Hepatocyte (in vitro differentiated cells): ENCODE measurements at regions not wholly inside any gene's neighbourhood (a gene's known extent, or its start where the extent isn't known, plus 50 kb on each side); places are given as distances from the start of the nearest gene placed in this dataset.

ENCODE experiments used
- EZH2 ChIP-seq: fragments of 200-600 bp; sonication (generic); IDR thresholded peaks from 2 replicates; pipeline ENCODE4 v1.6.1; 2016; ENCODE audit warnings: antibody characterized with exemption, mild to moderate bottlenecking, borderline replicate concordance
- EZH2phosphoT487 ChIP-seq: fragments of 200-600 bp; sonication (generic); IDR thresholded peaks from one replicate; pipeline ENCODE4 v1.6.1; 2018; ENCODE audit warnings: antibody characterized with exemption, mild to moderate bottlenecking, low read depth, moderate library complexity; ENCODE audit not compliant: unreplicated experiment, severe bottlenecking
- TF ChIP-seq, protein P1 (sequence below): fragments of 200-600 bp; sonication (generic); IDR thresholded peaks from 2 replicates; pipeline ENCODE4 v1.5.1; 2016; ENCODE audit warnings: antibody characterized with exemption, mild to moderate bottlenecking; ENCODE audit not compliant: poor library complexity

DNA sequence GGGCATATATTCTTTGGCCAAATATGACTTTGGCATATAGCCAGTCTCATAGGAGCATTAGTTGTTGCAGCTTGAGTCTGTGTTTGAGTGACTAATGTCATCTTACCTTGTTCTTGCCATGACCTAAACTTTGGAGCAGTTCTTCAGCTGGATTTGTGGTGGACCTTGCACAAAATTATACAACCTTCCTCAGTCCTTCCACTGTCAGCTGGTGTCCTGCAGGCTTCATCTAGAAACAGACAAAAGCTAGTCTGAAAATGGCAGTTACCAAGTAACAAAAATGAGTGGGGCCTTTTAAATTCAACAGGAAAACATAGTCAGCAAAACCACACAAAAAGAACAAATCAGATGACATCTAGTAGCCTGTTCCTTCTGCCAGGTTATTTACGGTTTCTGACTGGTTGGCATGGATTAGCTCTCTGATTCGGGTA, 59.5 kb upstream of the HECTD2 start:
- TF ChIP-seq, protein P1, sequence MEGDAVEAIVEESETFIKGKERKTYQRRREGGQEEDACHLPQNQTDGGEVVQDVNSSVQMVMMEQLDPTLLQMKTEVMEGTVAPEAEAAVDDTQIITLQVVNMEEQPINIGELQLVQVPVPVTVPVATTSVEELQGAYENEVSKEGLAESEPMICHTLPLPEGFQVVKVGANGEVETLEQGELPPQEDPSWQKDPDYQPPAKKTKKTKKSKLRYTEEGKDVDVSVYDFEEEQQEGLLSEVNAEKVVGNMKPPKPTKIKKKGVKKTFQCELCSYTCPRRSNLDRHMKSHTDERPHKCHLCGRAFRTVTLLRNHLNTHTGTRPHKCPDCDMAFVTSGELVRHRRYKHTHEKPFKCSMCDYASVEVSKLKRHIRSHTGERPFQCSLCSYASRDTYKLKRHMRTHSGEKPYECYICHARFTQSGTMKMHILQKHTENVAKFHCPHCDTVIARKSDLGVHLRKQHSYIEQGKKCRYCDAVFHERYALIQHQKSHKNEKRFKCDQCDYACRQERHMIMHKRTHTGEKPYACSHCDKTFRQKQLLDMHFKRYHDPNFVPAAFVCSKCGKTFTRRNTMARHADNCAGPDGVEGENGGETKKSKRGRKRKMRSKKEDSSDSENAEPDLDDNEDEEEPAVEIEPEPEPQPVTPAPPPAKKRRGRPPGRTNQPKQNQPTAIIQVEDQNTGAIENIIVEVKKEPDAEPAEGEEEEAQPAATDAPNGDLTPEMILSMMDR, result no peak
- TF ChIP-seq EZH2phosphoT487 (no peak), EZH2 (no peak)
